Dedifferentiated amniotic fluid mesenchymal stem cell (primary cell): ENCODE measurements at regions not wholly inside any gene's neighbourhood (a gene's known extent, or its start where the extent isn't known, plus 50 kb on each side); places are given as distances from the start of the nearest gene placed in this dataset.

Experiments used
- DNase-seq: peaks from one replicate; pipeline ENCODE4 v3.0.0-alpha.2; 2016; ENCODE audit errors: extremely low spot score

- DNase-seq: no peak
Observed at GRCh38 chr14:42633504-42634095, 1026.9 kb downstream of the LRFN5 start.

- no peak for DNase-seq
Observed at GRCh38 chr14:42629553-42629952, 1022.9 kb downstream of the LRFN5 start.

GRCh38 chr14:42628602-42629001 is 1021.9 kb downstream of the LRFN5 start:
- DNase-seq: no peak

GRCh38 chr14:42626986-42627385 is 1020.3 kb downstream of the LRFN5 start:
- DNase-seq: no peak

- DNase-seq: no peak
Observed at GRCh38 chr14:42624980-42625761, 1018.5 kb downstream of the LRFN5 start.

GRCh38 chr14:42617005-42617404 is 1010.3 kb downstream of the LRFN5 start:
- DNase-seq: no peak

GRCh38 chr14:42606839-42607238 is 1000.2 kb downstream of the LRFN5 start:
- no peak for DNase-seq

GRCh38 chr14:42602336-42602845 is 995.7 kb downstream of the LRFN5 start:
- no peak for DNase-seq

- no peak for DNase-seq
Observed at GRCh38 chr14:42572032-42572431, 965.4 kb downstream of the LRFN5 start.

GRCh38 chr14:42569227-42569626 is 962.6 kb downstream of the LRFN5 start:
- no peak for DNase-seq

GRCh38 chr14:42565556-42565955 is 958.9 kb downstream of the LRFN5 start:
- DNase-seq: no peak

GRCh38 chr14:42563313-42563712 is 956.6 kb downstream of the LRFN5 start:
- no peak for DNase-seq

- DNase-seq: no peak
Observed at GRCh38 chr14:42556551-42556950, 949.9 kb downstream of the LRFN5 start.

- DNase-seq: no peak
Observed at GRCh38 chr14:42555365-42555764, 948.7 kb downstream of the LRFN5 start.

GRCh38 chr14:42554091-42554490 is 947.4 kb downstream of the LRFN5 start:
- no peak for DNase-seq

- no peak for DNase-seq
Observed at GRCh38 chr14:42550310-42550709, 943.6 kb downstream of the LRFN5 start.

- no peak for DNase-seq
Observed at GRCh38 chr14:42548349-42548748, 941.7 kb downstream of the LRFN5 start.

GRCh38 chr14:42545636-42546035 is 939.0 kb downstream of the LRFN5 start:
- no peak for DNase-seq

- DNase-seq: no peak
Observed at GRCh38 chr14:42541535-42542001, 934.9 kb downstream of the LRFN5 start.

- no peak for DNase-seq
Observed at GRCh38 chr14:42535397-42535796, 928.7 kb downstream of the LRFN5 start.

GRCh38 chr14:42533476-42533875 is 926.8 kb downstream of the LRFN5 start:
- no peak for DNase-seq

GRCh38 chr14:42532194-42532593 is 925.5 kb downstream of the LRFN5 start:
- DNase-seq: no peak

- no peak for DNase-seq
Observed at GRCh38 chr14:42527141-42527540, 920.5 kb downstream of the LRFN5 start.
